Skin epidermis (tissue), 12 donors: ENCODE measurements at regions not wholly inside any gene's neighbourhood (a gene's known extent, or its start where the extent isn't known, plus 50 kb on each side); places are given as distances from the start of the nearest gene placed in this dataset.
"Not testable (repeated sequence)": the region's sequence is repeated elsewhere in the genome, so short reads cannot be mapped to it uniquely, and the experiment has no call there.

ENCODE experiments used
- H3K27ac ChIP-seq, 21 experiments: fragments of 200-600 bp; sonication (generic) in 11 of 21; one replicate each; pipeline ENCODE4 v1.5.0; 2020; ENCODE audit warnings: mild to moderate bottlenecking in 3 of 21, inconsistent platforms in 2 of 21, moderate library complexity in 2 of 21
- H3K4me3 ChIP-seq, 7 experiments: fragments of 200-600 bp; sonication (generic) in 2 of 7; one replicate each; pipeline ENCODE4 v1.5.0; 2020; ENCODE audit warnings: inconsistent platforms in 2 of 7, mild to moderate bottlenecking in 2 of 7, moderate library complexity in 1 of 7

DNA sequence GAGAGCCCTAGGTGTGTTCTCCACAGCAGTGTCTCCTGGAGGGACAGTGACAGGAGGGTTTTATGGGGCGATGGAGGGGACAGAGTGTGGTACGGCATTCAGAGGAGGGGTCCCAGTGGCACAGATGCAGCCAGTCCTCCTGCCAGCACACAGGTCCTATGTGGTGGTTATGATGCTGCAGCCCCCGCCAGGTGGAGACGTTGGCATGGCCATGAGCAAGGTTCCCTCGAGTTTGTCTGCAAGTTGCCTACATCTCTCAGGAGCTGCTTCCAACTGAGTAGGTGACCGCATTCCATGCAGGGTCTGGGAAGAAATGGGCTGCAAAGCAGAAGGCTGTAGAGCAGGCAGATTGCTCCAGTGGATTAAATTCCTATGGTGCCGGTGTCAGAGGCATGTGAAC, 646.0 kb downstream of the TBC1D22A start:
- no peak overlapping the region for H3K27ac ChIP-seq
- H3K4me3 ChIP-seq = no peak overlapping the region

DNA sequence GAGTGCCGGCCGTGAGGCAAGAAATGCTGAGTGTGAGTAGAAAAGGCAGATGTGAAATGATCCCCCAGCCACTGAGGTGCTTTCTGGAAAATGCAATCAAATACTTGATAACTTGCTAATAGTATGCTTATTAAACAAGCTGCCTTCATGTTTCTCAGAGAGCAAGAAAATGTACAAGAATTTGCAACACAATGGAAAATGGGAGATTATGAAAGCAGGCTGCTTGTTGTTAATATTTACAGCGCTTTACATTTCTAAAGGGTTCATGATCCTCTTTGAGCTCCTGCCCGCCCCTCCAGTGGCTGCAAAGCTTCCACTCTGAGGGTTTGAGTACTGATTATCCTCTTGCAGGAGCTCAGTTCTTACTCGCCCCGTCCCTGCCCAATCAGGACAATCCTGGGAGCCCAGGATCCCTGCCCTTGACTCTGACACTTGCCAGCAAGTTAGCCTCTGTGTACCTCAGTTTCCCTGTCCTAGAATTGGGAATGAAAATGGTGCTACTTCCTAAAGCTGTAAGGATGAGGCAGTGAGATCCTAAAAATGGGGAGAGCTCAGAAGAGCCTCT, 645.1 kb downstream of the TBC1D22A start:
- Histone ChIP-seq H3K27ac (no peak overlapping the region), H3K4me3 (no peak overlapping the region)

DNA sequence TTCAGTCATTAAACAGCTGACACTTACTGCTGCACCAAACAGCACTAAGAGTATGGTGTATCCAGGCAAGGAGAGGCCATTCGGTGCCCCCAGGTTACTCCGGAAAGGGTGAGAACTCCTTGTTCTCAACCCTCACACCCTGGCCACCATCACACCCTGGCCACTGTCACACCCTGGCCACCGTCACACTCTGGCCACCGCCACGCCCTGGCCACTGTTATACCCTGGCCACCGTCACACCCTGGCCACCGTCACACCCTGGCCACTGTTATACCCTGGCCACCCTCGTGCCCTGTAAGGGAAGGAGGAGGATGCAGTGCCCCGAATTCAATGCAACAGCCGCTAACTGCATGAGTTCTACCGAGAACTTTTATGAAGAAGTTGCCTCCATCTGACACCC, 644.4 kb downstream of the TBC1D22A start:
- Histone ChIP-seq H3K27ac (no peak overlapping the region), H3K4me3 (no peak overlapping the region)

- Histone ChIP-seq H3K4me3 (no peak overlapping the region), H3K27ac (no peak overlapping the region)
Observed at GRCh38 chr22:47406180-47406834, 643.9 kb downstream of the TBC1D22A start.

DNA sequence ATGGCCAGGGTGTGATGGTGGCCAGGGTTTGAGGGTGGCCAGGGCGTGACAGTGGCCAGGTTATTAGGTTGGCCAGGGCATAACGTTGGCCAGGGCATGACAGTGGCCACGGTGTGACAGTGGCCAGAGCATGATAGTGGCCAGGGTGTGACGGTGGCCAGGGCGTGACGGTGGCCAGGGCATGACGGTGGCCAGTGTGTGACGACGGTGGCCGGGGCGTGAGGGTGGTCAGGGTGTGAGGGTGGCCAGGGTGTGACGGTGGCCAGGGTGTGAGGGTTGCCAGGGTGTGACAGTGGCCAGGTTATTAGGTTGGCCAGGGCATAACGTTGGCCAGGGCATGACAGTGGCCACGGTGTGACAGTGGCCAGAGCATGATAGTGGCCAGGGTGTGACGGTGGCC, 642.8 kb downstream of the TBC1D22A start:
- H3K4me3 ChIP-seq, H3K27ac ChIP-seq: not testable (repeated sequence)

GRCh38 chr22:47402876-47403525, 640.6 kb downstream of the TBC1D22A start:
- Histone ChIP-seq H3K4me3 (no peak overlapping the region), H3K27ac (no peak overlapping the region)

DNA sequence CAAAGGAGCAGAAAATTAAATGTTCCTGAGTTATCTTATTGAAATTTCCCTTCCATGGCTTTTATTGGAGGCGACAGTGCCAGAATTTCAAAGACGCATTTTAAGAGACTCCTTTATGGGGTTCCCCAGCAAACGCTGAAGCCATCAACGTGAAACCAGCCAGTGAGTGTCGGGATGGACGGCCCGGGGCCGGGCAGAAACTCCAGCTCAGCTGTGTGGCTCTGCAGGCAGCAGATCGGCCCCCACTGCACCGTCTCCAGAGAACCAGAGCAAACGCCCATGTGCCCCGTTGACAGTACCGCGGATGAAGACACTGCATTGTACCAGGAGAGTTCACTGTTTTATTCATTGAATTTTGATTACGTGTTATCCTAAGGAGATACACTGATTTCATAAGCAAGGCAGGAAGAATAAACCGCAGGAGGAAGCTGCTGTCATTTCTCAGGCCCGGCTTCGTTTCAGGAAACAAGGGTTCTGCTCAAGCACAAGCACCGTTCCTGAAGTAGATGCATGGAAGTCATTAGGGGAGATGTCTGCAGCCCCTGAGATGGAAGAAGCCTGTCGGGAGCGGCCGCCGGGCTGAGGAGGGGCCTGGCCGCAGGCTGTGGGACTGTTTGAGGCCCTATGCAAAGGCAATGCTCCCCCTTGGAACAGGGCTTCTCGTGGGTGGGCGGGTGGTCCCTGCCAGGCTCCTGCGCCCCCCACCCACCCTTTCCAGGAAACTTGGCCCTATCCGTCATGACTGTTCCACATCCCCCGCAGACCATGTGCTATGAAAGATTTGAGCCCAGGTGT, 639.7 kb downstream of the TBC1D22A start:
- H3K27ac ChIP-seq = no peak overlapping the region

DNA sequence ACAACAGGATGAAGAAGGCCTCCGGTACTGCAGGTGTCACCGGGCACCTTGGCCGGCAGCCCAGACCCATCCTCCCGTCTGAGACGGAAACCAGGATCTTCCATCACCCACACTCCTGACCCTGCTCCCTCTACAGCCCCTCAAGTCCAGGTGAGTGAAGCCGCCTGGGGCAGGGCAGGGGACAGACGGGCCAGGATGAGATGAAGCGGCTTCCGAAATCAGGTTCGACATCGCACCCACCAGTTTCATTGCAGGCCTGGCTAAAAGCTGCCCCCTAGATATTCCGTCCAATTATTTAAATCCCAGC, 639.1 kb downstream of the TBC1D22A start:
- Histone ChIP-seq H3K4me3 (no peak overlapping the region), H3K27ac (no peak overlapping the region)

More for the DNA sequence above, 639.7 kb downstream of the TBC1D22A start:
- no peak overlapping the region for H3K4me3 ChIP-seq

GRCh38 chr22:47400701-47401591, 638.5 kb downstream of the TBC1D22A start:
- H3K27ac ChIP-seq = no peak overlapping the region
- no peak overlapping the region for H3K4me3 ChIP-seq

DNA sequence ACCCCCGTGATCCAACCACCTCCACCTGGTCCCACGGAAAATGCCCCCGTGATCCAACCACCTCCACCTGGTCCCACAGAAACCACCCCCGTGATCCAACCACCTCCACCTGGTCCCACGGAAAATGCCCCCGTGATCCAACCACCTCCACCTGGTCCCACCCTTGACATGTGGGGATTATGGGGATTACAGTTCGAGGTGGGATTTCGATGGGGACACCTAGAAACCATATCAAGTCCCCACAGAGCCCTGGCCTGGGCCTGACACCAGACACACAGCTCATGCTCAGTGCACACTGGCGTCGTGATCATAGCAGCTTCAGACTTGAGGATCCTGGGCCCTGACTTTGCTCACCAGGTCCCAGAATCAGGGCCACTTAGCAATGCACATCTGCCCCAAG, 637.7 kb downstream of the TBC1D22A start:
- H3K27ac ChIP-seq, H3K4me3 ChIP-seq: not testable (repeated sequence)

DNA sequence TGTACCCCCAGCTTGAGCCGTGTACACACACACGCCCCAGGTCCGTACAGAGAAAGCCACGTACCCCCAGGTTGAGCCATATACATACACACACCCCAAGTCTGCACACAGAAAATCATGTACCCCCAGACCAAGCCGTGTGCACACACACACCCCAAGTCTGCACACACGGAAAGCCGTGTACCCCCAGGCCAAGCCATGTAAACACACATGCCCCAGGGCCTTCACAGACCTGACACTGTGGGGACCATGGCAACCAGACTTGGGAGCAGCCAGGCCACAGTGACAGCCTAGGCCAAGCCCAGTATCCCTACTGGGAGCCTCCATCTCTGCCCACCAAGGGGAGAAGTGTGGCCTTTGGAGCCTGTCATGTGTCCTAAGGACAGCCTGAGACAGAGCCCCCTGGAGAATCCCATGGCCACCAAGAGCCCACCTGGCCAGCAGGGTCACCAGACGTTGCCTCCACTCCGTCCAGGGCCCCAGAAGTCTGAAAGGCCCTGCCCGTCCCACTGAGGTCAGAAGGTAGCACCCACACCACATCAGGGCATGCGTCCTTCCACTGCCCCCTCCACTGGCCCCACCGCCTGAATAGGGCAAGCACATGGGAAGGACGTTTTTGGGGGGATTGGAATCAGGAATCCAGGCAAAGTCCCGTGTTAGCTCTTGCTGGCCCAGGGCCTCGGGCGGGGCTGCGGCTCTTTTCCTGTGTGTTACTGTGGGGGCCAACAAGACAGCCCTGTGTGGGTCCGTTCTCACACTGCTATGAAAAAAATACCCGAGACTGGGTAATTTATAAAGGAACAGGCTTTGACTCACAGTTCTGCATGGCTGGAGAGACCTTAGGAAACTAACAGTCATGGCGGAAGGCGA, 636.7 kb downstream of the TBC1D22A start:
- H3K27ac ChIP-seq = no peak overlapping the region

DNA sequence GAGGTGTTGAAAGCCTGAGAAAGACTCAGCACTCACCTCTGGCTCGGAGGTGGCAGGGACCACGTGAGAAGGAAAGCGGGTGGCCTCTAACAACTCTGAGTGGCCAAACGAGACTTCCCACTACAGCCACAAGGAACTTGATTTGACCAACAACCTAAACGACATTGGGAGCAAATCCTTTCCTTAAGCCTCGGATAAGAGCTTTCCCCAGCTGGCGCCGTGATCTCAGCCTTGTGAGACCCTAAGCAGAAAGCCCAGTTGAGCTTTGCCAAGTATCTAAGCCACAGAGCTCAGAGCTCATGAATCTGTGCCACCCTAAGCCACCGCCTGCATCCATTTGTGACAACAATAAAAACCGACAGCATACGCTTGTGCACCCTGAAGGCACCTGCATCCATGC, 636.0 kb downstream of the TBC1D22A start:
- H3K27ac ChIP-seq = no peak overlapping the region

More for the DNA sequence above, 636.7 kb downstream of the TBC1D22A start:
- H3K4me3 ChIP-seq = no peak overlapping the region

DNA sequence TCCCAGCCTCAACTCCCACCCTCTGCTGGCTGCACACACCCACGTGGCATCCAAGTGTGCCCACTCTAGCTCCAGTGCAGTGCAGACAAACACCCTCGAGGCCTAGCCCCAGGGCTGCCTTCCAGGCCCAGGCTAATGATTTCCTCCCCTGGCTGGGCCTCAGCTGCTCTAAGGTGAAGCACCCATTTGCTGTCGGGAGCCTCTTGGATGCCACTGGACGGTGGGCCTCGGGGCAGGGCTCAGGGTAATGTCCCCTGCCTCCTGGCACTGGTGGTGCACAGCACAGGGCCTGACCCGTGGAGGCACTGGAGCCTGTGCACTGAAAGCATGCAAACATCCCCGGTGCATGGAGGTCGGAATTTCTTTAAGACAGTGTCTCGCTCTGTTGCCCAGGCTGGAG, 635.2 kb downstream of the TBC1D22A start:
- Histone ChIP-seq H3K27ac (no peak overlapping the region), H3K4me3 (no peak overlapping the region)

More for the DNA sequence above, 636.0 kb downstream of the TBC1D22A start:
- no peak overlapping the region for H3K4me3 ChIP-seq

DNA sequence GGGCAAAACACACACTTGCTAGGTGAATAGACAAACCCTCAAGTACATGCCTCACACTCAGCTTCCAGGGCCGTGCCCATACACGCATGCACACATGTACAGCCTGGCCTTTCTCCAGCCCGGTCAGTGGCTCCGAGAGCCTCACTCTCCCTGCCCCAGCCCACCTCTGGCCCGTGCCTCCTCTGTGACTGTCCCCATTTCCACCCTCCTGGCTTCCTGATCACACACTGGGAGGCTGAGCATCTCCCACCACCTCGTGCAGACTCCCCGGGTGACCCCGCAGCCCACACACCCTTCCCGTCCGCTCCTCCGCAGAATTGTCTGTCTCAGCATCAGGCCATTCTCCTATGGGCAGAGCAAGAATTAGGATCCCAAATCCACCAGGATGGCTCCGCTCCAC, 634.1 kb downstream of the TBC1D22A start:
- Histone ChIP-seq H3K4me3 (no peak overlapping the region), H3K27ac (no peak overlapping the region)

GRCh38 chr22:47396105-47396504, 633.7 kb downstream of the TBC1D22A start:
- Histone ChIP-seq H3K4me3 (no peak overlapping the region), H3K27ac (no peak overlapping the region)

DNA sequence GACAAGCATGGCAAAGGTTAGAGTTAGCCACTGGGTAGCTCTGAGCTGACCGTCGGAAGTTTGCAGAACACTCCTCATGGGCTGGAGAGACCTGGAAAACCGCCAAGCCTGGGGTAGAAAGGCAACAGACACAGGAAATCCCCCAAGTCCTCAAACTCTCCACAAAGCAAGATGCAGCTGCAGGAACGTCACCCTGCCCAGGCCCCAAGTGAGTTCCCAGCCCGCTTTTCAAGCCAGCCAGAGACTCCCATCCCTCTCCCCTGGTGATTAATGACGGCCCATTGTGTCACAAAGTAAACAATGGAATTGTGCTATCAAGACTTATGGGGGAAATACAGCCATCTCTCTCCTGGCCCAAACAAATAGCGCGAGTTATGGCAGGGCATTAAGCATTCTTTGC, 633.0 kb downstream of the TBC1D22A start:
- no peak overlapping the region for H3K27ac ChIP-seq
- H3K4me3 ChIP-seq = no peak overlapping the region

GRCh38 chr22:47394504-47395440, 632.3 kb downstream of the TBC1D22A start:
- no peak overlapping the region for H3K4me3 ChIP-seq
- H3K27ac ChIP-seq = no peak overlapping the region

- H3K4me3 ChIP-seq = no peak overlapping the region
- no peak overlapping the region for H3K27ac ChIP-seq
Observed at GRCh38 chr22:47393191-47393590, 630.7 kb downstream of the TBC1D22A start.
